OCI-LY1 (cell line): ENCODE measurements at regions not wholly inside any gene's neighbourhood (a gene's known extent, or its start where the extent isn't known, plus 50 kb on each side); places are given as distances from the start of the nearest gene placed in this dataset.

Experiments used
- H2AFZ ChIP-seq: fragments of 200-600 bp; sonication (generic), shearing (Covaris generic); 2 replicates; pipeline ENCODE4 v1.6.0; 2014; ENCODE audit warnings: antibody characterized with exemption, mild to moderate bottlenecking, low read length
- H3F3A ChIP-seq: fragments of 200-600 bp; sonication (generic), shearing (Covaris generic); 2 replicates; pipeline ENCODE4 v1.6.0; 2014; ENCODE audit warnings: mild to moderate bottlenecking, antibody characterized with exemption, low read length, moderate library complexity; ENCODE audit not compliant: insufficient read depth
- H3K27ac ChIP-seq: fragments of 200-600 bp; sonication (generic); 2 replicates; pipeline ENCODE4 v1.5.1; 2014; ENCODE audit warnings: low read length, mixed run types, mild to moderate bottlenecking, low read depth; ENCODE audit not compliant: poor library complexity, severe bottlenecking
- H3K27me3 ChIP-seq: fragments of 200-600 bp; sonication (generic); 2 replicates; pipeline ENCODE4 v1.6.0; 2014; ENCODE audit warnings: antibody characterized with exemption, mild to moderate bottlenecking, low read length, moderate library complexity; ENCODE audit not compliant: insufficient read depth
- H3K36me3 ChIP-seq: fragments of 200-600 bp; sonication (generic); 2 replicates; pipeline ENCODE4 v1.6.1; 2014; ENCODE audit warnings: mild to moderate bottlenecking, antibody characterized with exemption, low read length, moderate library complexity, mixed read lengths; ENCODE audit not compliant: insufficient read depth
- H3K4me1 ChIP-seq: fragments of 200-600 bp; sonication (generic); 2 replicates; pipeline ENCODE4 v1.5.1; 2014; ENCODE audit warnings: mild to moderate bottlenecking, low read length, moderate library complexity; ENCODE audit not compliant: insufficient read depth, severe bottlenecking
- H3K4me2 ChIP-seq: fragments of 200-600 bp; sonication (generic), shearing (Covaris generic); 2 replicates; pipeline ENCODE4 v1.6.1; 2014; ENCODE audit warnings: low read length
- H3K4me3 ChIP-seq: fragments of 200-600 bp; sonication (generic); 2 replicates; pipeline ENCODE4 v1.5.1; 2014; ENCODE audit warnings: low read length, low read depth, mild to moderate bottlenecking, mixed read lengths; ENCODE audit not compliant: poor library complexity, severe bottlenecking
- H3K79me2 ChIP-seq: fragments of 200-600 bp; shearing (Covaris generic); 2 replicates; pipeline ENCODE4 v1.6.1; 2016; ENCODE audit warnings: mixed run types, low read length, mixed read lengths; ENCODE audit not compliant: insufficient read depth
- H3K9ac ChIP-seq: fragments of 200-600 bp; sonication (generic), shearing (Covaris generic); 2 replicates; pipeline ENCODE4 v1.6.1; 2014; ENCODE audit warnings: mild to moderate bottlenecking, low read length, mixed read lengths
- H3K9me2 ChIP-seq: fragments of 200-600 bp; sonication (generic), shearing (Covaris generic); 2 replicates; pipeline ENCODE4 v1.6.1; 2014; ENCODE audit warnings: low read depth, mild to moderate bottlenecking, low read length, mixed read lengths
- H3K9me3 ChIP-seq: fragments of 200-600 bp; shearing (Covaris generic); 2 replicates; pipeline ENCODE4 v1.6.1; 2014; ENCODE audit warnings: low read length, mixed read lengths
- H4K20me1 ChIP-seq: fragments of 200-600 bp; sonication (generic), shearing (Covaris generic); 2 replicates; pipeline ENCODE4 v1.6.0; 2016; ENCODE audit warnings: mild to moderate bottlenecking, low read length; ENCODE audit not compliant: insufficient read depth
- CTCF ChIP-seq: fragments of 200-600 bp; sonication (generic), shearing (Covaris generic); IDR thresholded peaks from 2 replicates; pipeline ENCODE4 v1.5.1; 2017; ENCODE audit warnings: mild to moderate bottlenecking, antibody characterized with exemption, low read length, moderate library complexity, mixed read lengths
- EZH2 ChIP-seq: fragments of 200-600 bp; sonication (generic), shearing (Covaris generic); IDR thresholded peaks from 2 replicates; pipeline ENCODE4 v1.8.0; 2017; ENCODE audit warnings: borderline replicate concordance, mixed run types, mild to moderate bottlenecking, antibody characterized with exemption, low read length, moderate library complexity, mixed read lengths

- no peaks in the 10 kb centered on the region for H3K36me3 ChIP-seq
- H3F3A ChIP-seq = no peaks in the 10 kb centered on the region
- H3K9me2 ChIP-seq = no peaks in the 10 kb centered on the region
- H3K79me2 ChIP-seq = no peaks in the 10 kb centered on the region
- no peak for TF ChIP-seq EZH2
- no peak for TF ChIP-seq CTCF
- no peaks in the 10 kb centered on the region for H3K4me1 ChIP-seq
- H4K20me1 ChIP-seq = no peaks in the 10 kb centered on the region
- no peaks in the 10 kb centered on the region for H3K27me3 ChIP-seq
- no peak overlapping the region for H3K27ac ChIP-seq
- no peak overlapping the region for H3K4me2 ChIP-seq
- no peaks in the 10 kb centered on the region for H3K9me3 ChIP-seq
- no peak overlapping the region for H2AFZ ChIP-seq
- no peak overlapping the region for H3K9ac ChIP-seq
- H3K4me3 ChIP-seq = no peak overlapping the region
Observed at GRCh38 chr4:181939199-181939945, 303.8 kb upstream of the TENM3 start.

- Histone ChIP-seq H3K4me1 (no peaks in the 10 kb centered on the region), H3K27ac (no peak overlapping the region), H3K4me2 (no peak overlapping the region), H3F3A (no peaks in the 10 kb centered on the region), H3K36me3 (no peaks in the 10 kb centered on the region), H3K9me3 (no peaks in the 10 kb centered on the region), H4K20me1 (no peaks in the 10 kb centered on the region), H2AFZ (no peak overlapping the region), H3K9me2 (no peaks in the 10 kb centered on the region), H3K9ac (no peak overlapping the region), H3K27me3 (no peaks in the 10 kb centered on the region), H3K4me3 (no peak overlapping the region), H3K79me2 (no peaks in the 10 kb centered on the region)
- TF ChIP-seq CTCF = no peak
- no peak for TF ChIP-seq EZH2
Observed at GRCh38 chr4:181944527-181944926, 298.7 kb upstream of the TENM3 start.

- Histone ChIP-seq H3K79me2 (no peaks in the 10 kb centered on the region), H3K4me1 (no peaks in the 10 kb centered on the region), H3K9ac (no peak overlapping the region), H3K9me3 (no peaks in the 10 kb centered on the region), H3K4me3 (no peak overlapping the region), H2AFZ (no peak overlapping the region), H3K9me2 (no peaks in the 10 kb centered on the region), H4K20me1 (no peaks in the 10 kb centered on the region), H3K27ac (no peak overlapping the region), H3K27me3 (no peaks in the 10 kb centered on the region), H3K4me2 (no peak overlapping the region), H3F3A (no peaks in the 10 kb centered on the region), H3K36me3 (no peaks in the 10 kb centered on the region)
- no peak for TF ChIP-seq CTCF
- no peak for TF ChIP-seq EZH2
Observed at GRCh38 chr4:181946902-181947301, 296.3 kb upstream of the TENM3 start.
